ENCODE measurements at regions not wholly inside any gene's neighbourhood (a gene's known extent, or its start where the extent isn't known, plus 50 kb on each side); places are given as distances from the start of the nearest gene placed in this dataset.

- Histone ChIP-seq H3K4me1 (ENCODE audit: control insufficient read depth, insufficient read depth, low read length) (no peaks in the 10 kb centered on the region), H3K27ac (ENCODE audit: extremely low read depth, low read depth, low read length) (no peak overlapping the region), H3K36me3 (ENCODE audit: control insufficient read depth in 2 of 2, insufficient read depth in 1 of 2, low read length in 2 of 2) (no peaks in the 10 kb centered on the region), H3K4me3 (ENCODE audit: low read depth, low read length) (no peak overlapping the region), H3K9me3 (ENCODE audit: control insufficient read depth, insufficient read depth, low read depth, low read length) (no peaks in the 10 kb centered on the region)
- ChIA-PET POLR2A (no interaction called here), CTCF (no interaction called here)
- TF ChIP-seq ZNF133 (tag by site-specific recombination; IDR thresholded peaks at IDR 0.05): no peak
- TF ChIP-seq, protein P1, sequence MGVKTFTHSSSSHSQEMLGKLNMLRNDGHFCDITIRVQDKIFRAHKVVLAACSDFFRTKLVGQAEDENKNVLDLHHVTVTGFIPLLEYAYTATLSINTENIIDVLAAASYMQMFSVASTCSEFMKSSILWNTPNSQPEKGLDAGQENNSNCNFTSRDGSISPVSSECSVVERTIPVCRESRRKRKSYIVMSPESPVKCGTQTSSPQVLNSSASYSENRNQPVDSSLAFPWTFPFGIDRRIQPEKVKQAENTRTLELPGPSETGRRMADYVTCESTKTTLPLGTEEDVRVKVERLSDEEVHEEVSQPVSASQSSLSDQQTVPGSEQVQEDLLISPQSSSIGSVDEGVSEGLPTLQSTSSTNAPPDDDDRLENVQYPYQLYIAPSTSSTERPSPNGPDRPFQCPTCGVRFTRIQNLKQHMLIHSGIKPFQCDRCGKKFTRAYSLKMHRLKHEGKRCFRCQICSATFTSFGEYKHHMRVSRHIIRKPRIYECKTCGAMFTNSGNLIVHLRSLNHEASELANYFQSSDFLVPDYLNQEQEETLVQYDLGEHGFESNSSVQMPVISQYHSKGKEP (tag by site-specific recombination; IDR thresholded peaks at IDR 0.05): no peak
- no peak for TF ChIP-seq ZNF341 (tag by site-specific recombination; IDR thresholded peaks at IDR 0.05; ENCODE audit: low read depth)
- no peak for TF ChIP-seq HOXC10 (CRISPR knock-in tag; IDR thresholded peaks at IDR 0.05)
- no peak for TF ChIP-seq ZNF202 (tag by site-specific recombination; IDR thresholded peaks at IDR 0.05; ENCODE audit: borderline replicate concordance)
- TF ChIP-seq ZNF175 (tag by site-specific recombination; IDR thresholded peaks at IDR 0.05): no peak
- TF ChIP-seq ZNF76 (tag by site-specific recombination; IDR thresholded peaks at IDR 0.05; ENCODE audit: borderline replicate concordance, low read depth): no peak
- no peak for TF ChIP-seq ZNF148 (tag by site-specific recombination; IDR thresholded peaks at IDR 0.05; ENCODE audit: borderline replicate concordance)
- TF ChIP-seq ZNF223 (tag by site-specific recombination; IDR thresholded peaks at IDR 0.05): no peak
These were observed 419.9 kb downstream of the BTBD3 start for GRCh38 chr20:12337601-12338000.

DNA sequence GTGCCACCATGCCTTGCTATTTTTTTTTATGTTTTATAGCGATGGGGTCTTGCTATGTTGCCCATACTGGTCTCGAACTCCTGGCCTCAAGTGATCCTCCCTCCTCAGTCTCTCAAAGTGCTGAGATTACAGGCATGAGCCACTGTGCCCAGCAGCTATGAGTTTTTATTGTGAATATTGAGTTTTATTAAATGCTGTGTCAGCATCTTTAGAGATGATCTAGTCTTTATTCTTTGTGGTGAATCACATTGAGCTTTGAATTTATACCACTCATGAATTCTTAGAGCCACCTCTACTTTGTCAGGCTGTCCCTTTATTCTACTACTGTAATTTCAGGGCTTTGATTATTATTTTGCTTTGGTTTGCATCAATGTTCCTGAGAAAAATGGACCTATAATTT is 428.3 kb downstream of the BTBD3 start:
- ChIA-PET CTCF (no interaction called here), POLR2A (no interaction called here)
- no peak overlapping the region for H3K4me3 ChIP-seq (ENCODE audit: low read depth, low read length)
- no peaks in the 10 kb centered on the region for H3K36me3 ChIP-seq (ENCODE audit: control insufficient read depth in 2 of 2, insufficient read depth in 1 of 2, low read length in 2 of 2)
- no peak overlapping the region for H3K27ac ChIP-seq (ENCODE audit: extremely low read depth, low read depth, low read length)
- no peaks in the 10 kb centered on the region for H3K4me1 ChIP-seq (ENCODE audit: control insufficient read depth, insufficient read depth, low read length)
- no peaks in the 10 kb centered on the region for H3K9me3 ChIP-seq (ENCODE audit: control insufficient read depth, insufficient read depth, low read depth, low read length)
- TF ChIP-seq, protein P2, sequence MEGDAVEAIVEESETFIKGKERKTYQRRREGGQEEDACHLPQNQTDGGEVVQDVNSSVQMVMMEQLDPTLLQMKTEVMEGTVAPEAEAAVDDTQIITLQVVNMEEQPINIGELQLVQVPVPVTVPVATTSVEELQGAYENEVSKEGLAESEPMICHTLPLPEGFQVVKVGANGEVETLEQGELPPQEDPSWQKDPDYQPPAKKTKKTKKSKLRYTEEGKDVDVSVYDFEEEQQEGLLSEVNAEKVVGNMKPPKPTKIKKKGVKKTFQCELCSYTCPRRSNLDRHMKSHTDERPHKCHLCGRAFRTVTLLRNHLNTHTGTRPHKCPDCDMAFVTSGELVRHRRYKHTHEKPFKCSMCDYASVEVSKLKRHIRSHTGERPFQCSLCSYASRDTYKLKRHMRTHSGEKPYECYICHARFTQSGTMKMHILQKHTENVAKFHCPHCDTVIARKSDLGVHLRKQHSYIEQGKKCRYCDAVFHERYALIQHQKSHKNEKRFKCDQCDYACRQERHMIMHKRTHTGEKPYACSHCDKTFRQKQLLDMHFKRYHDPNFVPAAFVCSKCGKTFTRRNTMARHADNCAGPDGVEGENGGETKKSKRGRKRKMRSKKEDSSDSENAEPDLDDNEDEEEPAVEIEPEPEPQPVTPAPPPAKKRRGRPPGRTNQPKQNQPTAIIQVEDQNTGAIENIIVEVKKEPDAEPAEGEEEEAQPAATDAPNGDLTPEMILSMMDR (tag by site-specific recombination; IDR thresholded peaks at IDR 0.05): no peak
- no peak for TF ChIP-seq GLI4 (tag by site-specific recombination; IDR thresholded peaks at IDR 0.05)
- TF ChIP-seq ZNF830 (tag by site-specific recombination; IDR thresholded peaks at IDR 0.05; ENCODE audit: low read depth): no peak
- TF ChIP-seq FEZF1 (tag by site-specific recombination; IDR thresholded peaks at IDR 0.05): no peak
- TF ChIP-seq ZNF274 (IDR thresholded peaks at IDR 0.05; ENCODE audit: low read length): no peak
- no peak for TF ChIP-seq ZNF274 (tag by site-specific recombination; IDR thresholded peaks at IDR 0.05; ENCODE audit: borderline replicate concordance)
- no peak for TF ChIP-seq ZNF2 (tag by site-specific recombination; IDR thresholded peaks at IDR 0.05)
- no peak for TF ChIP-seq ZNF391 (tag by site-specific recombination; IDR thresholded peaks at IDR 0.05; ENCODE audit: borderline replicate concordance, low read depth)
- TF ChIP-seq, protein P3, sequence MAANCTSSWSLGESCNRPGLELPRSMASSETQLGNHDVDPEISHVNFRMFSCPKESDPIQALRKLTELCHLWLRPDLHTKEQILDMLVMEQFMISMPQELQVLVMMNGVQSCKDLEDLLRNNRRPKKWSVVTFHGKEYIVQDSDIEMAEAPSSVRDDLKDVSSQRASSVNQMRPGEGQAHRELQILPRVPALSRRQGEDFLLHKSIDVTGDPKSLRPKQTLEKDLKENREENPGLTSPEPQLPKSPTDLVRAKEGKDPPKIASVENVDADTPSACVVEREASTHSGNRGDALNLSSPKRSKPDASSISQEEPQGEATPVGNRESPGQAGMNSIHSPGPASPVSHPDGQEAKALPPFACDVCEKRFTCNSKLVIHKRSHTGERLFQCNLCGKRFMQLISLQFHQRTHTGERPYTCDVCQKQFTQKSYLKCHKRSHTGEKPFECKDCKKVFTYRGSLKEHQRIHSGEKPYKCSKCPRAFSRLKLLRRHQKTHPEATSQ (tag by site-specific recombination; IDR thresholded peaks at IDR 0.05): no peak
- no peak for TF ChIP-seq ZNF184 (tag by site-specific recombination; IDR thresholded peaks at IDR 0.05)
- TF ChIP-seq ZNF513 (tag by site-specific recombination; IDR thresholded peaks at IDR 0.05): no peak
- no peak for TF ChIP-seq SCRT2 (tag by site-specific recombination; IDR thresholded peaks at IDR 0.05)
- TF ChIP-seq SP3 (tag by site-specific recombination; IDR thresholded peaks at IDR 0.05): no peak
- no peak for TF ChIP-seq KLF7 (tag by site-specific recombination; IDR thresholded peaks at IDR 0.05; ENCODE audit: borderline replicate concordance)
- TF ChIP-seq ZNF23 (tag by site-specific recombination; IDR thresholded peaks at IDR 0.05; ENCODE audit: borderline replicate concordance): no peak
- TF ChIP-seq, protein P4, sequence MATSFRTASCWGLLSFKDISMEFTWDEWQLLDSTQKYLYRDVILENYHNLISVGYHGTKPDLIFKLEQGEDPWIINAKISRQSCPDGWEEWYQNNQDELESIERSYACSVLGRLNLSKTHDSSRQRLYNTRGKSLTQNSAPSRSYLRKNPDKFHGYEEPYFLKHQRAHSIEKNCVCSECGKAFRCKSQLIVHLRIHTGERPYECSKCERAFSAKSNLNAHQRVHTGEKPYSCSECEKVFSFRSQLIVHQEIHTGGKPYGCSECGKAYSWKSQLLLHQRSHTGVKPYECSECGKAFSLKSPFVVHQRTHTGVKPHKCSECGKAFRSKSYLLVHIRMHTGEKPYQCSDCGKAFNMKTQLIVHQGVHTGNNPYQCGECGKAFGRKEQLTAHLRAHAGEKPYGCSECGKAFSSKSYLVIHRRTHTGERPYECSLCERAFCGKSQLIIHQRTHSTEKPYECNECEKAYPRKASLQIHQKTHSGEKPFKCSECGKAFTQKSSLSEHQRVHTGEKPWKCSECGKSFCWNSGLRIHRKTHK (tag by site-specific recombination; IDR thresholded peaks at IDR 0.05): no peak
- TF ChIP-seq IKZF3 (tag by site-specific recombination; IDR thresholded peaks at IDR 0.05): no peak
- no peak for TF ChIP-seq ZNF19 (tag by site-specific recombination; IDR thresholded peaks at IDR 0.05; ENCODE audit: low read depth)
